Neutrophil (primary cell): ENCODE measurements at regions not wholly inside any gene's neighbourhood (a gene's known extent, or its start where the extent isn't known, plus 50 kb on each side); places are given as distances from the start of the nearest gene placed in this dataset.

Experiments
- H3K27ac ChIP-seq: fragments of 200-600 bp; sonication (generic); 2 replicates; pipeline ENCODE4 v1.5.1; 2016; ENCODE audit warnings: mild to moderate bottlenecking, moderate library complexity
- H3K27me3 ChIP-seq: fragments of 200-600 bp; sonication (generic); 2 replicates; pipeline ENCODE4 v1.6.0; 2016; ENCODE audit warnings: mild to moderate bottlenecking
- H3K36me3 ChIP-seq: fragments of 200-600 bp; sonication (generic); 2 replicates; pipeline ENCODE4 v1.5.1; 2017
- H3K4me1 ChIP-seq, 2 experiments: fragments of 200-600 bp in 1 of 2; sonication (generic) in 1 of 2; 1 replicate in 1 of 2; 2 replicates in 1 of 2; pipeline versions ENCODE4 v1.5.1 to v1.6.1; 2013 to 2016; ENCODE audit warnings: low read depth in 1 of 2, low read length in 1 of 2, mild to moderate bottlenecking in 1 of 2, moderate library complexity in 1 of 2; ENCODE audit not compliant: control insufficient read depth in 1 of 2, insufficient read depth in 1 of 2
- H3K4me3 ChIP-seq, 2 experiments: fragments of 200-600 bp in 1 of 2; sonication (generic) in 1 of 2; 1 replicate in 1 of 2; 2 replicates in 1 of 2; pipeline ENCODE4 v1.5.1; 2013 to 2016; ENCODE audit warnings: low read depth in 1 of 2, low read length in 1 of 2, mild to moderate bottlenecking in 1 of 2, moderate library complexity in 1 of 2
- H3K9me3 ChIP-seq: fragments of 200-600 bp; sonication (generic); 2 replicates; pipeline ENCODE4 v1.5.1; 2016
- CTCF ChIP-seq: fragments of 200-600 bp; sonication (generic); IDR thresholded peaks from 2 replicates; pipeline ENCODE4 v1.5.1; 2016; ENCODE audit warnings: antibody characterized with exemption

- Histone ChIP-seq H3K27ac (no peak overlapping the region), H3K36me3 (no peaks in the 10 kb centered on the region), H3K4me3 (no peak overlapping the region), H3K4me1 (no peaks in the 10 kb centered on the region), H3K9me3 (no peaks in the 10 kb centered on the region), H3K27me3 (no peaks in the 10 kb centered on the region)
- no peak for TF ChIP-seq CTCF
These were observed 228.1 kb downstream of the ZNF674 start for GRCh38 chrX:46317163-46317562.

- no peaks in the 10 kb centered on the region for H3K4me1 ChIP-seq
- no peak overlapping the region for H3K27ac ChIP-seq
- H3K27me3 ChIP-seq: no peaks in the 10 kb centered on the region
- H3K9me3 ChIP-seq: no peaks in the 10 kb centered on the region
- no peaks in the 10 kb centered on the region for H3K36me3 ChIP-seq
- no peak for TF ChIP-seq CTCF
- H3K4me3 ChIP-seq: no peak overlapping the region
These were observed 233.6 kb downstream of the ZNF674 start for GRCh38 chrX:46311581-46312120.

GRCh38 chrX:46310815-46311497 is 234.3 kb downstream of the ZNF674 start:
- Histone ChIP-seq H3K4me1 (no peaks in the 10 kb centered on the region), H3K27ac (no peak overlapping the region), H3K27me3 (no peaks in the 10 kb centered on the region), H3K4me3 (no peak overlapping the region), H3K36me3 (no peaks in the 10 kb centered on the region), H3K9me3 (no peaks in the 10 kb centered on the region)
- TF ChIP-seq CTCF: no peak

GRCh38 chrX:46308110-46308509 is 237.1 kb downstream of the ZNF674 start:
- H3K27me3 ChIP-seq: no peaks in the 10 kb centered on the region
- H3K27ac ChIP-seq: no peak overlapping the region
- no peak overlapping the region for H3K4me3 ChIP-seq
- H3K9me3 ChIP-seq: no peaks in the 10 kb centered on the region
- TF ChIP-seq CTCF: no peak
- no peaks in the 10 kb centered on the region for H3K4me1 ChIP-seq
- H3K36me3 ChIP-seq: no peaks in the 10 kb centered on the region

- Histone ChIP-seq H3K4me3 (no peak overlapping the region), H3K9me3 (no peaks in the 10 kb centered on the region), H3K4me1 (no peaks in the 10 kb centered on the region), H3K27me3 (no peaks in the 10 kb centered on the region), H3K27ac (no peak overlapping the region), H3K36me3 (no peaks in the 10 kb centered on the region)
- TF ChIP-seq CTCF: no peak
These were observed 239.1 kb downstream of the ZNF674 start for GRCh38 chrX:46306103-46306502.
